Neuronal stem cell (in vitro differentiated cells): ENCODE measurements at regions not wholly inside any gene's neighbourhood (a gene's known extent, or its start where the extent isn't known, plus 50 kb on each side); places are given as distances from the start of the nearest gene placed in this dataset.

Source experiments
- DNase-seq: peaks from one replicate; pipeline ENCODE4 v3.0.0-alpha.2; 2013; ENCODE audit warnings: low spot score
- H2AFZ ChIP-seq: one replicate; pipeline ENCODE4 v1.6.1; 2013; ENCODE audit warnings: mild to moderate bottlenecking, low read length, inconsistent platforms
- H2AK5ac ChIP-seq: 2 replicates; pipeline ENCODE4 v1.6.1; 2013; ENCODE audit warnings: low read depth, mild to moderate bottlenecking, inconsistent platforms, low read length, moderate library complexity, mixed read lengths
- H2BK120ac ChIP-seq: 2 replicates; pipeline ENCODE4 v1.6.1; 2013; ENCODE audit warnings: low read depth, mild to moderate bottlenecking, inconsistent platforms, low read length, moderate library complexity, mixed read lengths
- H2BK12ac ChIP-seq: one replicate; pipeline ENCODE4 v1.6.1; 2013; ENCODE audit warnings: low read length, inconsistent platforms
- H2BK15ac ChIP-seq: 2 replicates; pipeline ENCODE4 v1.6.1; 2013; ENCODE audit warnings: mild to moderate bottlenecking, low read length, inconsistent platforms, mixed read lengths
- H2BK5ac ChIP-seq: one replicate; pipeline ENCODE4 v1.6.1; 2013; ENCODE audit warnings: inconsistent platforms, mild to moderate bottlenecking, low read length, moderate library complexity
- H3K14ac ChIP-seq: one replicate; pipeline ENCODE4 v1.6.1; 2013; ENCODE audit warnings: low read length, inconsistent platforms
- H3K18ac ChIP-seq: 2 replicates; pipeline ENCODE4 v1.6.1; 2013; ENCODE audit warnings: low read length, inconsistent platforms
- H3K23ac ChIP-seq: 2 replicates; pipeline ENCODE4 v1.6.1; 2013; ENCODE audit warnings: low read depth, mild to moderate bottlenecking, mixed read lengths, low read length, inconsistent platforms; ENCODE audit not compliant: poor library complexity
- H3K27ac ChIP-seq: replicated peaks from 3 replicates; pipeline ENCODE4 v1.5.1; 2013; ENCODE audit warnings: low read length, inconsistent platforms
- H3K27me3 ChIP-seq, 3 experiments: 2 replicates each; pipeline ENCODE4 v1.6.1; 2013; ENCODE audit warnings: low read length in 3 of 3, mild to moderate bottlenecking in 2 of 3, inconsistent platforms in 1 of 3, low read depth in 1 of 3, mixed read lengths in 1 of 3, moderate library complexity in 1 of 3; ENCODE audit not compliant: control insufficient read depth in 3 of 3, insufficient read depth in 3 of 3
- H3K36me3 ChIP-seq, 2 donors: replicated peaks in 1 of 2; 2 replicates each; pipeline ENCODE4 v1.6.1; 2013; ENCODE audit warnings: low read length in 2 of 2; ENCODE audit not compliant: control insufficient read depth in 2 of 2, insufficient read depth in 2 of 2
- H3K4ac ChIP-seq: 2 replicates; pipeline ENCODE4 v1.6.1; 2013; ENCODE audit warnings: inconsistent platforms, mild to moderate bottlenecking, low read length, moderate library complexity
- H3K4me1 ChIP-seq, 2 donors: 1 replicate in 1 of 2; 2 replicates in 1 of 2; pipeline ENCODE4 v1.6.1; 2013; ENCODE audit warnings: low read length in 2 of 2, low read depth in 1 of 2; ENCODE audit not compliant: control insufficient read depth in 2 of 2, insufficient read depth in 1 of 2
- H3K4me2 ChIP-seq: one replicate; pipeline ENCODE4 v1.6.1; 2013; ENCODE audit warnings: mild to moderate bottlenecking, low read length, inconsistent platforms; ENCODE audit not compliant: insufficient read depth, poor library complexity, severe bottlenecking
- H3K4me3 ChIP-seq, 2 donors: 2 replicates each; pipeline ENCODE4 v1.5.1; 2013; ENCODE audit warnings: low read length in 2 of 2, mild to moderate bottlenecking in 2 of 2, inconsistent platforms in 1 of 2, moderate library complexity in 1 of 2
- H3K79me1 ChIP-seq: one replicate; pipeline ENCODE4 v1.6.1; 2013; ENCODE audit warnings: low read depth, mild to moderate bottlenecking, inconsistent platforms, low read length, moderate library complexity
- H3K9ac ChIP-seq: one replicate; pipeline ENCODE4 v1.6.1; 2013; ENCODE audit warnings: mild to moderate bottlenecking, low read depth, low read length, inconsistent platforms; ENCODE audit not compliant: poor library complexity
- H3K9me3 ChIP-seq, 2 donors: replicated peaks in 1 of 2; 2 replicates each; pipeline versions ENCODE3 to v1.6.1; 2013; ENCODE audit warnings: low read length in 2 of 2, mild to moderate bottlenecking in 2 of 2, inconsistent platforms in 1 of 2, low read depth in 1 of 2, mixed read lengths in 1 of 2, moderate library complexity in 1 of 2; ENCODE audit not compliant: control insufficient read depth in 2 of 2, insufficient read depth in 1 of 2
- H4K8ac ChIP-seq: one replicate; pipeline ENCODE4 v1.6.1; 2013; ENCODE audit warnings: low read depth, mild to moderate bottlenecking, inconsistent platforms, low read length, moderate library complexity
- H4K91ac ChIP-seq: one replicate; pipeline ENCODE4 v1.6.1; 2013; ENCODE audit warnings: low read length, low read depth, mild to moderate bottlenecking, inconsistent platforms; ENCODE audit not compliant: poor library complexity
- WGBS, 2 donors: extraction: QIAGEN DNeasy Blood & Tissue Kit; methylation state at CpG; one replicate each; pipeline ENCODE4 v1.1.7; 2013; ENCODE audit warnings: missing lambda C conversion rate in 2 of 2, mixed read lengths in 1 of 2; ENCODE audit not compliant: insufficient read length in 2 of 2, insufficient replicate concordance in 1 of 2; ENCODE audit errors: extremely low coverage in 2 of 2; 5-methylcytosine and 5-hydroxymethylcytosine counted together

DNA sequence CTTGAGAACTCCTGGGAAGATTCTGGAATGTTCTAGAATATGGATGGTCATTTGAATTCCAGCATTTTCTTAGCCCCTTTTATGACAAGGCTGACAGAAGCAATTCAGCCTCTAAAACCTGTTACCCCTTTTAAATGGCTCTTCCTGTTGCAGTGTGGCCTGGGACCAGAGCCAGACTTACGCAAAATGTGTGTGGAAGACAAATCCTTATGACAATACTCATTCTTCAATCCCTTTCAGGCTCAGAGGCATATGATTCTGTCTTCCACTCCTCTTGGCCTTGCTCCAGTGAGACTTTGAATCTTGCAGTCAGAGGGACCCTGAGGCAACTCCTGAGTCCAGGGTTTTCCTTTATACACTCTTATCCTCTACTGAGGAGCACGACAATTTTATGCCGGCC, 287.0 kb downstream of the CLIC5 start:
- H3K79me1 ChIP-seq: no peaks in the 10 kb centered on the region
- H2AK5ac ChIP-seq: no peak overlapping the region
- H2BK15ac ChIP-seq: no peak overlapping the region
- H3K27ac ChIP-seq: no peak overlapping the region
- H3K9me3 ChIP-seq: peaks cover 0 to 2% of the 10 kb centered on the region in 2 donors
- no peak overlapping the region for H3K4me2 ChIP-seq
- WGBS, 2 donors: no CpG with 5 or more reads among the region's 3 CpGs
- H2AFZ ChIP-seq: no peak overlapping the region
- H2BK120ac ChIP-seq: no peak overlapping the region
- peaks cover 0 to 3% of the 10 kb centered on the region in 2 donors for H3K4me1 ChIP-seq
- no peak overlapping the region for H3K4me3 ChIP-seq
- H3K4ac ChIP-seq: no peak overlapping the region
- H3K36me3 ChIP-seq: no peaks in the 10 kb centered on the region
- H3K18ac ChIP-seq: no peak overlapping the region
- H4K8ac ChIP-seq: no peak overlapping the region
- no peak for DNase-seq
- H3K27me3 ChIP-seq: no peaks in the 10 kb centered on the region
- H2BK5ac ChIP-seq: no peak overlapping the region
- no peak overlapping the region for H3K14ac ChIP-seq
- no peak overlapping the region for H4K91ac ChIP-seq
- H2BK12ac ChIP-seq: no peak overlapping the region
- H3K23ac ChIP-seq: no peak overlapping the region
- no peak overlapping the region for H3K9ac ChIP-seq

DNA sequence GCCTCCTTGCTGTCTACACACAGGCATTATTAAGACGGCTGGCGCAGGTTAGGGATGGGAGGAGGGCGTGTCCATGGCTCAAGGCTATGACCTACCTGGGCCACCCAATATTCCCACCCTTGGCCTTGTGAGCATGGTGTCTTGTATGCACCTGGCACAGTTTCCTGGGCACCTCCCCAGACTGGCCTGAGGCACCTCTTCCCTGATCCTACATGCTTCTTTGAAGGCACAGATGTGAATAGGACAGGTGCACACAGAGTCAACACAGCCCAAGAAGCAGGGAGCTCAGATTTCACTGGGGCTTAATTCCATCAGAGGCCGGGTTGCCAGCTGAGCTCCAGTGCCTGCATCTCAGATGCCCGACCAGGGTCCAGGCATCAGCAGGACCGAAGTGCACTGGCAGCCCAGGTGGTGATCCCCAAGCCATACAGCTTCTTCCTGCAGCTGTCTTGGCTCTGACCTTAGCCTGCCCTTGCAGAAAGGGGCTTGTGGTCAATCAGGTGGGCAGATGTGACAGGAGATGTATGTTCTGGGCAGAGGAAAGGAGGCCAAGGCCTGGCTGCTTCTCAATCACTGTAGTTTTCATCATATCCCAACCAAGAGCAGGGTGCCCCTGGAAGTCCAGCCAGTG, 287.7 kb downstream of the CLIC5 start:
- Histone ChIP-seq H2BK15ac (peak overlapping the region; percentile 10), H3K36me3 (no peaks in the 10 kb centered on the region), H3K18ac (peak overlapping the region; percentile 17), H4K91ac (no peak overlapping the region), H4K8ac (no peak overlapping the region), H2AFZ (no peak overlapping the region), H3K4me1 (peaks cover 0 to 3% of the 10 kb centered on the region in 2 donors), H3K9ac (no peak overlapping the region), H3K23ac (no peak overlapping the region), H3K4me2 (no peak overlapping the region), H3K4ac (peak overlapping the region; percentile 18), H2BK12ac (no peak overlapping the region), H3K27me3 (no peaks in the 10 kb centered on the region), H2AK5ac (peak overlapping the region; percentile 34), H2BK120ac (no peak overlapping the region), H3K4me3 (peak overlapping the region in 1 of 2 donors; percentile 23), H3K79me1 (no peaks in the 10 kb centered on the region), H2BK5ac (no peak overlapping the region), H3K27ac (no peak overlapping the region), H3K9me3 (peaks cover 0 to 2% of the 10 kb centered on the region in 2 donors), H3K14ac (no peak overlapping the region)
- WGBS, 2 donors: no CpG with 5 or more reads among the region's 6 CpGs
- DNase-seq: no peak

DNA sequence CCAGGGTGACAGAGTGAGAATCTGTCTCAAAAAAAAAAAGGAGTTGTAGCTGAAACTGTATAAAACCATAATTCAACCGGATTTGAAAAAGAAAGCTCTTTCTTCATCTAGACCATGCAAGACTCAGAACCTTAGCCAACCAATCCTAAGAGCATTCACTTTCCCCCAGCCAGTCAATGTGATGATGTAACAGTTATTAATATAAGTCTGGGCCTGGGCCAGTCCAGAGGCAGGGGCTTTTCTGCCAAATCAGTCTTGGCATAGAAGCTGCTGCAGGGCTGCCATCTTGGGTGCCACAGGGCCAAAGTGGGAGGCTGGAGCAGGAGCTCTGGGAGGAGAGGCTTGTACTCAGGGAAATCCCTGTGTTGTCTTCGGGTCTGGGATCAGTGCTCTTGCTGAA, 288.4 kb downstream of the CLIC5 start:
- no peak overlapping the region for H3K9ac ChIP-seq
- H3K23ac ChIP-seq: no peak overlapping the region
- H3K27ac ChIP-seq: no peak overlapping the region
- no peak overlapping the region for H2BK12ac ChIP-seq
- peaks cover 0 to 3% of the 10 kb centered on the region in 2 donors for H3K4me1 ChIP-seq
- no peak overlapping the region for H2AK5ac ChIP-seq
- H3K36me3 ChIP-seq: no peaks in the 10 kb centered on the region
- no CpG with 5 or more reads among the region's 2 CpGs for WGBS, 2 donors
- no peaks in the 10 kb centered on the region for H3K79me1 ChIP-seq
- no peak overlapping the region for H4K91ac ChIP-seq
- no peak overlapping the region for H3K4me3 ChIP-seq
- no peak overlapping the region for H4K8ac ChIP-seq
- H3K27me3 ChIP-seq: no peaks in the 10 kb centered on the region
- no peak overlapping the region for H3K18ac ChIP-seq
- H3K4ac ChIP-seq: no peak overlapping the region
- H2BK120ac ChIP-seq: no peak overlapping the region
- H3K4me2 ChIP-seq: no peak overlapping the region
- H3K9me3 ChIP-seq: peaks cover 0 to 2% of the 10 kb centered on the region in 2 donors
- DNase-seq: no peak
- no peak overlapping the region for H2AFZ ChIP-seq
- no peak overlapping the region for H3K14ac ChIP-seq
- H2BK15ac ChIP-seq: no peak overlapping the region
- no peak overlapping the region for H2BK5ac ChIP-seq

DNA sequence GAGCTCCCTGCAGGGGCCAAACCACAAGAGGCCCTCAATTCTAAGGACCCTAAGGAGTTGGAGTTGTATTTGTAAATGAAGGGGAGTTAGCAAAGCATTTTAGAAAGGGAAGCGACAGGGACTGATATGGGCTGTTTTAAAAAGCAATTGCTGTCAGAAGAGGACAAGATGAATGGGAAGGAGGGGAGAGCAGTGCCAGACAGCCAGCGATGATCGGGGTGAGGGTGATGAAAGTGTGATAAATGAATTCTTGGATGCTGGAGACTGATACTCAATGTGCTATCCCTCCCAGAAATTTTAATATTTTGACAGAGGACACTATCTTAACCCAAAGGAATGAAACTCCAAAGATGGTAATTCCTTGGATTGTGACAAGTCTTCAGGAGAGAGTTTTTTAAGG, 289.2 kb downstream of the CLIC5 start:
- no peak overlapping the region for H3K14ac ChIP-seq
- no peaks in the 10 kb centered on the region for H3K79me1 ChIP-seq
- no peak overlapping the region for H2BK5ac ChIP-seq
- 100% methylated on average over 1 of the region's 3 CpGs; no CpG with 5 or more reads in 1 of the 2 donors for WGBS, 2 donors
- no peak overlapping the region for H3K23ac ChIP-seq
- no peak overlapping the region for H3K4me3 ChIP-seq
- H3K27me3 ChIP-seq: no peaks in the 10 kb centered on the region
- H3K4me1 ChIP-seq: peaks cover 0 to 3% of the 10 kb centered on the region in 2 donors
- no peak overlapping the region for H2BK12ac ChIP-seq
- no peak overlapping the region for H2AFZ ChIP-seq
- H3K36me3 ChIP-seq: no peaks in the 10 kb centered on the region
- H3K18ac ChIP-seq: no peak overlapping the region
- no peak overlapping the region for H2BK15ac ChIP-seq
- no peak overlapping the region for H3K9ac ChIP-seq
- H4K8ac ChIP-seq: no peak overlapping the region
- peaks cover 0 to 2% of the 10 kb centered on the region in 2 donors for H3K9me3 ChIP-seq
- no peak overlapping the region for H4K91ac ChIP-seq
- H3K27ac ChIP-seq: no peak overlapping the region
- no peak for DNase-seq
- no peak overlapping the region for H2AK5ac ChIP-seq
- H3K4ac ChIP-seq: no peak overlapping the region
- H2BK120ac ChIP-seq: no peak overlapping the region
- H3K4me2 ChIP-seq: no peak overlapping the region
